ENCODE measurements at regions not wholly inside any gene's neighbourhood (a gene's known extent, or its start where the extent isn't known, plus 50 kb on each side); places are given as distances from the start of the nearest gene placed in this dataset.
A peak's percentile ranks its signal among the peaks of the same experiment; 100 is the strongest.

DNA sequence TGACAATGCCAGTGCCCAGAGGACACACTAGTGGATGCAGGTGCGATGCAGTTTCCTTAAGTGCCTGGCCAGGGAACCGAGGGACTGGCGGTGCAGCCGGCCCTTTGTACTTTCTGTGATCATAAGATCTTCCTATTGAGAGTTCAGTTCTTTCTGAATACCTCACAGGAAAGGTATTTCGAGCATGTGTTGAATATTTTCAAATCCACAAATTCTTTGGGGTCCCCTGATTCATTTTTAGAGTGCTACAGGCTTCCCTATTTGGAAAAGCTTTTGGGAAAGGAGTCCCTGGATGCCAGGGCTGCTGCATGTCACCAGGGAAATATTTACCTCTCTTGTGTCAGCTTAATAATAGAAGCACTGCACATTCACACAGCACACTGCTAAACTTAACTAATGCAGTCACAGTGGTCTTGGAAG is 281.5 kb downstream of the GADD45G start:
- DNase-seq: no peak

GRCh38 chr9:89887286-89887685 is 282.5 kb downstream of the GADD45G start:
- DNase-seq: peak; percentile 34

DNA sequence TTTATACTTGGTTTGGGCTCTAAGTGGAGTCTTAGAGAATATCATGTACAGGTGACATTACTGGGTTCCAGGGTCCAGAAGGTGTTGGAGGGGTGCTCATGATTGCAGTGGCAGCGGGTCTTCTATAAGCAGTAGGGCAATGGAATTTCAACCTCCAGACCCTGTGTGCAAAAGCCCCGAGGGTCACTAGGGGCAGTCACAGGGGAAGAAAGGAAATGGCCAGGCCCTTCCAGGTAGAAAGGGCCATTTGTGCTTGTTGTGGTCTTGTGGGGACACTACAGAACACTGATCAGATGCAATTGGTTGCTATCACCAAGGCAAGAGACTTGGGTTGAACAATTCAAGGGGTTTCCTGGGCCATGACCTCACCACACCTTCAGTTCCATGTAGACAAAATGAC is 283.4 kb downstream of the GADD45G start:
- DNase-seq: peak; percentile 44

DNA sequence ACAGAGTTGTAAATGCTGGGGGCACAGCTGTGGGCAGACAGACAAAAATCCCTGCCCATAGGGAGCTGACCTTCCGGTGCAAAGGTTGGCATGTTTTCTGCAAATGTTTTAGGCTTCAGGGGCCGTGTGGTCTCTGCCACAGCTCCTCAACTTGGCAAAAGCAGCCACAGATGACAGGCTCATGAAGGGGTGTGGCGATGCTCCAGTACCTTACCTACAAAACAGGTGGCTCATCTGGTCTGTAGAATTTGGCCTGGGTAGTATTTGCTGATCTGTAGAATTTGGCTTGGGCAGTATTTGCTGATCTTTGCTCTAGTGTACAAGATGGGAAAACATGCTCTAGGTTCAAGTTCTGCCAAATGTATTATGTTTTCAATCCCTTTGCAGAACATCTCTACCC is 283.9 kb downstream of the GADD45G start:
- peak; percentile 37 for DNase-seq

DNA sequence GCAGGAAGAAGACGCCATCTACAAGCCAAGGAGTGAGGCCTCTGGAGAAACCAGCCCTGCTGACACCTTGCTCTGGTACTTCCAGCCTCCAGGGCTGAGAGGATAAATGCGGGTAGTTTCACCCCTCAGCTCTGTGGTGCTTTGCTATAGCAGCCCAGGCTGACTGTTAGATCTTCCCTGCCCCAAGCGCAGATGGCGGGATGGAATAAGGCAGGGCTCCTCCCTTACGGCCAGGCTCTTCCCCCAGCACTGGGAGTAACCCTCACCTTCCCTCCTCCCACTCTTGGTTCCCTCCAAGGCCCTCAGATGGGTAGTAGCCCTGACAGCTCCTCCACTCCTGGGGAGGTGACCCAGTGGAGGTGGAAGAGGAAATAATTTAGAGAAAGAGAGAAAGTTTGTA is 285.1 kb downstream of the GADD45G start:
- DNase-seq: peak; percentile 24

DNA sequence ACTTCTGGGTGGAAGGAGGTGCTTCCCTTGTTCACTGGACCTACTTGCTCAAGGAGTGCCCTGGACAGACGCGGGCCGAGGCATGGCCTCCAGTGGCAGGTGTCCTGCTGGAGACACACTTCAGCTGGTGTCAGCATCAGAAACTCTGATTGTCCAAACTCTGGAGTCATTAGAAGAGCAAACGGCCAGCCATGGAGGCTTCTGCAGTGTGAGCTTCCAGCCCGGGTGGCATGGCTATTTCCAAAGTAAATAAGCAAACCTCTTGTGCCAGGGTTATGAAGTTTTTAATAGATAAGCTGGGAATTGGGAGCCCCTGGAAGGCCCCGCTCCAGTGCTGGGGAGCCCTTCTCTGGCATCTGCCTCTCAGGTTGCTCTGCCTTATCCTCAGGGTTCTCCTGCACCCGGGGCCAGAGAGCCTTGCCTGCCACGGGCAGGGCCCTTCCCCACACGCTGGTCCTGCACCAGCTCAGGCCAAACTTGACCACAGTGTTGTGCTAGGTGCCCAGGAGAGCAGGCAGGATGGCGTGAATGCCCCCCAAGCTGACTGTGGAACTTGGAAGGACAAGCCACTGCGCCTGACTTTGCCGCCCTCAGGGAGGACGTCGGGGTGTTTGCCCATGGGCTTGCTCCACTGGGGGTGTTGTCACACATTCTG is 285.6 kb downstream of the GADD45G start:
- DNase-seq: peak; percentile 39

DNA sequence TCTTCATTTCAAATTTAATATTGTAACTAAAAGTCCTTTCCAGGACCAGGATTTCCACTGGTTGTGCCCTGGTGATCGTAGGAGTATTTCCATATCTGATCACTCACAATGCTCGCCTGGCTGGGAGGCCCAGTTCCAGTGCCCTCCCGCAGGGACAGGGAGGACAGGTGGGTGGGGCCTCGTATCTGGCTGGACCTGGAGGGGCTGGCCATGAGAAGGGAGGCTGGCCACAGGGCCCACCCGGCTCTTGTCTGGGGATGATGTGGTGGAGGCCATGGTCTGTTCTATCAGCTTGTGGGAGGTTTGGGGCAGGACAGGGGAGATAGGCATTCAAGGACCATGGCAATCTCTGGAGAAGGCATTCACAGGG is 286.4 kb downstream of the GADD45G start:
- DNase-seq: peak; percentile 59

DNA sequence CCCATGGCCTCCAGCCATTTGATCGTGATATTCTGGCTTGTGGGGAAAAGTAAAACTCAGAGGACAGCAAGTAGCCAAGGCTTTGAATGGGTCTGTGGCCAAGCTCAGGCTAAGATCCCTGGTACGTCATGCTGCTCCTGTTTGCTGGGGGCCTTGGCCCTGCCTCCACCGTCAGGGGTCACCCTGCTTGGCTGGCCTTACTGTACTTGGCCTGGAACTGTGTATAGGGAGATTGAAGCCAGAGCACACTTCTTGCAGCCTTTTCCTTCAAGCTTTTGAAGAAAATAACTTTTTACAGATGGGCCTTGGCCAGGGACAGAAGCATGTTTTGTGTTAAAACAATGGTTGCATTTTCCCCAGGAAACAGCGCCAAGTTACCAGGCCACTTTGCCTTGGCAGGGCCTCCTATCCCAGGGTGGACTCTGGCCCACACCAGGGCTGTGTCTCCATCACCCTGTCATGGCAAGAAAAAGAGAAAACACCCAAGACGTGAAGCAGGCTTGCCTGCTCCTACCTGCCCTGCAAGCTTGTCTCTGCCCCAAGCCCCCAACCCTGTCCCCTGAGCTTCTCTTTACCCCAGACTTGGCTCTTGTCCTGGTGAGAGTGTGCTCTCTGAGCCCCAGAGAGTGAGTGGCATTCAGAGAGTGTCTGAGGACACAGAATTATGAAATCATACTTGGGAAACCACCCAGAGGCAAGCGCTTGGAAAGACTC is 286.9 kb downstream of the GADD45G start:
- DNase-seq: peak; percentile 34

DNA sequence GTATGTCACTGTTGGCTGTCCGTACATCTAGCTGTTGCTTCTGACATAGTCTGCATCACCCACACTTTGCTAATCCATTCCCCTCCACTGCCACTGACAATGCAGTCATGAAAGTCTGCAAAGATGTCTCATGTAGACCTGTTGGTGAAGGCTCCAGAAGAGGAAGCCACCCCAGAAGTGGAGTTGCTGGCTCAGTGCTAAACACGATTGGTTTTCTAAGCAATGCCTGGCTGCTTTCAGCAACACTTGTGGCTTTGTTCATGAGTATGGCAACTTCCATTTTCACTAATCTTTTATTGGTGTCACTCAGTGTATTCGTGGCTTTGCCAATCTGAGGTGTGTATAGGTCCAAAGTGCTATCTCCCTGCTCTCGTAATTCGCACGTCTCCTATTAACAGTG is 288.1 kb downstream of the GADD45G start:
- peak; percentile 16 for DNase-seq

DNA sequence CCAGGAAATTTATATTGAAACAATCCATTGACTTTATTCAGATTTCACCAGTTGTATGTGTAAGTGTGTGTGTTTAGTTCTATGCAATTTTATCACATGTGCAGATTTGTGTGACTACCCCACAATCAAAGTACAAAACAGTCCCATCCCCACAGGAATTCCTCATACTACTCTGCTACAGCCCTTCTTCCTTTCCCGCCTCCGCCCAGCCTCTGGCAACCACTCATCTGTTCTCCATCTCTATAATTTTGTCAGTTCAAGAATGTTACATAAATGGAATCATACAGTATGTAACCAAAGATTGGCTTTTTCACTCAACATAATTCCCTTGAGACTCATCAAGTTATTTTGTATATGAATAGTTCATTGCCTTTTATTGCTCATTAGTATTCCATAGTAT is 289.1 kb downstream of the GADD45G start:
- no peak for DNase-seq

- no peak for DNase-seq
Measured at GRCh38 chr9:89896806-89897340, 292.1 kb downstream of the GADD45G start.

- no peak for DNase-seq
Measured at GRCh38 chr9:89899573-89899972, 294.8 kb downstream of the GADD45G start.

DNA sequence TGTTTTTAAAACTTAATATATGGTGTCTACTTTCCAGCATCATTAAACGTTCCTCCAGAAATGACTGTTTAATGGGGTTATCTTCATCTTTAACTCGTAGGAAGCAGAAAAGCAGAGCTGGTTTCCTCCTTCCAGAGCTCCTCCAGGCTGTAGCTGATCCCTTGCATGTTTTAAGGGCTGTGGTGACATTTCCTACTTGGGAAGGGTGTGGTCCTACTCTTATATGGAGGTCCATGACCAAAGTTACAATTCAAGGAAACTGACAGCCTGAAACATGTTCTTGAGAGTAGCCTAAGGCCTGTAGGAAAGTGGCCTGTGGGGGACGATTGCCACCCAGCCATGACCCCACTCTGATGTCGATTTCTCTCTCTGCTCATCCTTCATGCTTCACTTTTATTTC is 297.1 kb downstream of the GADD45G start:
- no peak for DNase-seq

- DNase-seq: no peak
Measured at GRCh38 chr9:89902450-89903140, 297.8 kb downstream of the GADD45G start.

DNA sequence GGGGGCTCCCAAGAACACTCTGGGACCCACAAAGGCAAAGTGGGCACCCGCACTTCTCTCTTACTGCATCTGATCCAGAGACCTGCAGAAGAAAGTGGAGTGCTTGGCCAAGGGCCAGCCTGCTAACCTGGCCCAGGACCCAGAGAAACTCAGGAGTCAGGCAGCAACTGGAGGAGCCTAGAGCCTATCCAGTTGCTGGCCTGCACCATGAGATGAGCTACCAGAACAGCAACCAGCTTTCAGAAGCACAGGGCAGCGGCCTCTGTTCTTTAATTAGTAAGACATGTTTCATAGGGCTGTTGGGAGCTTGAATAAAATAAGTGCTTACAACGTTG is 298.3 kb downstream of the GADD45G start:
- DNase-seq: no peak

GRCh38 chr9:89905606-89906338 is 301.0 kb downstream of the GADD45G start:
- no peak for DNase-seq

DNA sequence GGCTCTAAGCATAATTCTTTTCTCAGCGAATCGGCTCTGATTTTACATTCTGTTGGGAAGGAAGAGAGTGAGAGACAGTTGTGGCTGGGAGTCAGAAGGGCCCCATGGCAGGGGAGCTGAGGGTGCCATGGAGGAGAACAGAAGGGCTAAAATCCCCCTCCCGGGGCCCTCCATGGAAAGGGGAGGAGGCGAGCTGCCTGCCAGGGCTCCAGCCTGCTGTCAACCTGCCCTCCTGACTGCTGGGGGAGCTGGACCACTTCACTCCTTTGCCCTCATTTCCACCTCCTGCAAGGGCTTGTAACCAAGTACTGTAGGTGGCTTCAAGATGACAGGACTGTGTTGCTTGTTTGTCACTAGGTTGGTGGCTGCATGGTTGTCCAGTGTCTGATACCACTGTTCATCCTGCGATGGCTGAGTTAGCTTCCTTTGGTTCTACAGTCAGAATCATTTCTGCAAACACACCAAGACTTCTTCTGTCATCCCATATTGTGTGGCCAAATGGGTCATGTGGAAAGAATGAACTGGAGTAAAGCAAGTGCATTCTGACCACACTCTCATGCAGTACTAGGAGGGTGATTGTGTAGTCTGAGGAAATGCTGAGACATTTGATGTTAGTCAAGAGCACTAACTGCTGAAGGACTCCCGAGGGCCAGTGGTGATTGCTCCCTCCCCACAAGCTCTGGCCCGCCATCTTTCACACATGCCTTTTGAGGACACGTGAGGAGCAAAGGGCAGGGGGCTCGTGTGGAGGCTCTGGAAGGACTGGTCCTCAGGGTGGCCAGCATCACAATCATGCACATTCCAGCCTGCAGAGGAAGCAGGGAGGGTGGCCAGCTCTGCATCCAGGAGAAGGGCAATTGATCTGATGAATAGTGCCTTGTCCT is 307.2 kb downstream of the GADD45G start:
- DNase-seq: no peak

DNA sequence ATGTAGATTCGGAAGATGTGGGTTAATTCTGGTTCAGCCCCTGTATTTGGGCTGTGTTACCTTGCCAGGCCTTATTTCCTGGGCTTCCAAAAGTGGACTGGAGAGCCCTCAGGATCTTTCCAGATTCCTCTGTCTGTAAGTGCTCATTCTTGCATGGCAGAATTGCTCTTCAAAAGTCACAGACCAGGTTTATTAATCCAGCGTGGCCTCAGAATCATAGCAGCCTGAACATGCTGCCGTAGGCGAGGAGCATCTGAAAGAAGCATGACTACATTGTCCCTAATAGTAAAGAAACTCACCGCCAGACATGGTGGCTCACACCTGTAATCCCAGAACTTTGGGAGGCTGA is 307.8 kb downstream of the GADD45G start:
- no peak for DNase-seq

GRCh38 chr9:89915187-89915586 is 310.4 kb downstream of the GADD45G start:
- no peak for DNase-seq

GRCh38 chr9:89916001-89916597 is 311.3 kb downstream of the GADD45G start:
- DNase-seq: no peak

GRCh38 chr9:89917861-89918260 is 313.0 kb downstream of the GADD45G start:
- no peak for DNase-seq

DNA sequence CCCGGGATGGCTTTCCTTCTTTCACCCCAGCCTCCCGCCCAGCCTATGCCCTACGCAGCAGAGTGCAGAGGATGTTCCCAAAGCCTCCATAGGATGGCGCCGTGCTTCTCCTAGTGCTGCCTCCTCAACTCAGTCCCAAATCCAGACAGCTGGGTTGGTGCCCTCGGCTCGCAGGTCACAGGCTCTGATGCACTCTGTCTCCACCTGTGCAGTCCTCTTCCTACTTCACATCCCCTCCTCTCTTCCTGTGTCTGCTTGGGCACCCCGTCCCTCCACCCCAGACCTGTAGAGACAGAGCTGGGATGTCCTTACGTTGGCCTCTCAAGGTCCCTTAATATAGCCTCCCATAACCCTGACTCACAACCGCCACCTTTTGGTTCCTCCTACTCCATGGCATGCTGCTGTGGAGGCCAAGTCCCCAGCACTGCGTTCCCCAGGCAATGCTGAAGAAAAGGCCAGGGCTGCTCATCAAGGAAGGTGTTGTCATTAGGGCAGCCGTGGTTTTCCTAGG is 314.4 kb downstream of the GADD45G start:
- peak; percentile 67 for DNase-seq

All from activated effector memory CD4-positive, alpha-beta T cell treated with anti-CD3 and anti-CD28 coated beads, Interleukin-2, amount 50 U/mL, for 16 hours (primary cell).